ENCODE measurements at regions not wholly inside any gene's neighbourhood (a gene's known extent, or its start where the extent isn't known, plus 50 kb on each side); places are given as distances from the start of the nearest gene placed in this dataset.

GRCh38 chr6:53979468-53980067 lies 131.7 kb upstream of the MLIP start:
- DNase-seq (ENCODE audit: low read depth in 1 of 2, low spot score in 1 of 2) = peak in 1 of 2 experiments; percentile 22
- TF ChIP-seq SPI1 (IDR thresholded peaks at IDR 0.05; ENCODE audit: borderline replicate concordance, low read depth) (no peak), CTCF (IDR thresholded peaks at IDR 0.05; ENCODE audit: insufficient read depth, low read length) (peak; percentile 71), POLR2AphosphoS5 (IDR thresholded peaks at IDR 0.05; ENCODE audit: low read depth) (no peak), GABPA (IDR thresholded peaks at IDR 0.05; ENCODE audit: low read depth) (no peak), REST (IDR thresholded peaks at IDR 0.05; ENCODE audit: insufficient replicate concordance, low read depth) (no peak)
- no peaks in the 10 kb centered on the region for H3K27me3 ChIP-seq (ENCODE audit: insufficient read depth, poor library complexity, severe bottlenecking)
- no peak overlapping the region for H3K27ac ChIP-seq (replicated peaks)
- no peak overlapping the region for H3K4me3 ChIP-seq (replicated peaks; ENCODE audit: insufficient read depth, low read length)

GRCh38 chr6:53982366-53983050 lies 128.7 kb upstream of the MLIP start:
- TF ChIP-seq GABPA (IDR thresholded peaks at IDR 0.05; ENCODE audit: low read depth) (no peak), POLR2AphosphoS5 (IDR thresholded peaks at IDR 0.05; ENCODE audit: low read depth) (no peak), SPI1 (IDR thresholded peaks at IDR 0.05; ENCODE audit: borderline replicate concordance, low read depth) (no peak), REST (IDR thresholded peaks at IDR 0.05; ENCODE audit: insufficient replicate concordance, low read depth) (no peak), CTCF (IDR thresholded peaks at IDR 0.05; ENCODE audit: insufficient read depth, low read length) (no peak)
- DNase-seq (ENCODE audit: low read depth in 1 of 2, low spot score in 1 of 2) = no peak
- no peaks in the 10 kb centered on the region for H3K27me3 ChIP-seq (ENCODE audit: insufficient read depth, poor library complexity, severe bottlenecking)
- no peak overlapping the region for H3K27ac ChIP-seq (replicated peaks)
- no peak overlapping the region for H3K4me3 ChIP-seq (replicated peaks; ENCODE audit: insufficient read depth, low read length)

GRCh38 chr6:53983301-53983700 lies 127.9 kb upstream of the MLIP start:
- Histone ChIP-seq H3K4me3 (replicated peaks; ENCODE audit: insufficient read depth, low read length) (no peak overlapping the region), H3K27me3 (ENCODE audit: insufficient read depth, poor library complexity, severe bottlenecking) (no peaks in the 10 kb centered on the region), H3K27ac (replicated peaks) (no peak overlapping the region)
- no peak for DNase-seq (ENCODE audit: low read depth in 1 of 2, low spot score in 1 of 2)
- TF ChIP-seq REST (IDR thresholded peaks at IDR 0.05; ENCODE audit: insufficient replicate concordance, low read depth) = no peak
- no peak for TF ChIP-seq CTCF (IDR thresholded peaks at IDR 0.05; ENCODE audit: insufficient read depth, low read length)
- no peak for TF ChIP-seq POLR2AphosphoS5 (IDR thresholded peaks at IDR 0.05; ENCODE audit: low read depth)
- no peak for TF ChIP-seq GABPA (IDR thresholded peaks at IDR 0.05; ENCODE audit: low read depth)
- no peak for TF ChIP-seq SPI1 (IDR thresholded peaks at IDR 0.05; ENCODE audit: borderline replicate concordance, low read depth)

All from HL-60 (cell line).